Epidermal melanocyte (primary cell): ENCODE measurements at regions not wholly inside any gene's neighbourhood (a gene's known extent, or its start where the extent isn't known, plus 50 kb on each side); places are given as distances from the start of the nearest gene placed in this dataset.
"Not testable (repeated sequence)": the region's sequence is repeated elsewhere in the genome, so short reads cannot be mapped to it uniquely, and the experiment has no call there.

Source experiments
- DNase-seq: peaks from one replicate; pipeline ENCODE4 v3.0.0; 2011; ENCODE audit warnings: low spot score; ENCODE audit not compliant: insufficient read length

DNA sequence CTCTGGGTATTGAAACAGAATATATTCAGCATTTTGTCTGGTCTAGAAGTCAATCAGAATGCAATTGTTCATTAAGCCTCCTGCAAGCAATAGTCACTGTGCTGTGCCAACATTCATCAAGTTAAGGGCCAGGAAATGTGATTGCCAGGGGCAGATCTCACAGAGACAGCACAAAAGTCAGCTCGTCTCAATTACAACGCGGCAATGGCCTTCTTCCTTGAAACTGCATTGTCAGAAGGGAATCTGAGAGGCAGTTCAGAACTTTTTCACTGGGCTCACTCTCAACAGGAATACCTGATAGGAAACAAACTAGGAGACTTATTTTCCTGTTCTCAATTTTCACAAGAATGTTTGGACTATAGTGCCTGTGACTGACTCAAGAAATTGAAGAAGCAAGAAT, 131.1 kb upstream of the NR3C2 start:
- DNase-seq = no peak

DNA sequence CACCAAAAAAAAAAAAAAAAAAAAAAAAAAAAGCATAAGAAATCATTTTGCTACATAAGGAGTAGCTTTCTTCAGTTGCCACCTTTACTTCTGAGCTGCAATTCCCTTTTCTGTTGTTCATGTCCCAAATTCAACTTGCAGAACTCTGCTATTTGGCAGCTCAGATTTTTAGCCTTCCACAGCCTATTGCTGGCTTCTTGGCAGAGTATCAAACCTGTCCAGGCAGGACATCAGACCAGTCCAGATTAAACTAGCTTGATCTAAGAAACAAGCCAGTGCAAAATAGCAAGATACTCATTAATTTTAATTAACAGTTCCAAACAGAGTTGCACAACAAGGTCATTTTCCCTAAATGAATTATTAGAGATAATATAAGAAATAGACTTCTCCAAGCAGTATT, 123.6 kb upstream of the NR3C2 start:
- DNase-seq = no peak

DNA sequence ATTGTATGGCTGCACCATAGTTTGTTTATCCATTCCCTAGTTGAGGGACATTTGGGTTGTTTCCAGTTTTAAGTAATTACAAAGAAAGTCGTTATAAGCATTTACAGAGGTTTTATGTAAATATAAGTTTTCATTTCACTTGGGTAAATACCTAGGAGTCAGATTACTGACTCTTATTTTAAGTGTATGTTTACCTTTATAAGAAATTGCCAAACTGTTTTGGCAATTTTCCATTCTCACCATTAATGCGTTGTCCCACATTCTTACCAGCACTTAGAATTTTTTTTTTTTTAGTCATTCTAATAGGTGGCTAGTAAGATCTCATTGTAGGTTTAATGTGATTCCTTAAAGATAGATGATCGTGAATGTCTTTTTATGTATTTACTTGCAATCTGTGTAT, 121.5 kb upstream of the NR3C2 start:
- no peak for DNase-seq

DNA sequence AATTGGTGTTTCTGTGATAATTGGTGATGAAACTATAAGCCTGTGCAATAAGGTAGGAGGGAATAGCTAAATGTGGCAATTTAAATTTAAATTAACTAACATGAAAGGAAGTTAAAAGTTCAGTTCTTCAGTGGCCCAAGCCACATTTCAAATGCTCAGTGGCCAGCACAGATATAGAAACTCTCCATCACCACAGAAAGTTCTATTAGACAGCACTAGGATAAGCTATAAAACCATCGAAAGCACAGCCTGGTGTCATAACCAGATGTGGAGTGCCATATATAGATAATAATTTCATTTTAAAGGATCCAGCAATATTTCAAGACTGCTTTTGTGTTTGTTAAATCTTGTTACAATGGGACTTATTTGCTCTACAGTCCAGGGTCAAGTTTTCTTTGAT, 119.3 kb upstream of the NR3C2 start:
- DNase-seq = no peak

DNA sequence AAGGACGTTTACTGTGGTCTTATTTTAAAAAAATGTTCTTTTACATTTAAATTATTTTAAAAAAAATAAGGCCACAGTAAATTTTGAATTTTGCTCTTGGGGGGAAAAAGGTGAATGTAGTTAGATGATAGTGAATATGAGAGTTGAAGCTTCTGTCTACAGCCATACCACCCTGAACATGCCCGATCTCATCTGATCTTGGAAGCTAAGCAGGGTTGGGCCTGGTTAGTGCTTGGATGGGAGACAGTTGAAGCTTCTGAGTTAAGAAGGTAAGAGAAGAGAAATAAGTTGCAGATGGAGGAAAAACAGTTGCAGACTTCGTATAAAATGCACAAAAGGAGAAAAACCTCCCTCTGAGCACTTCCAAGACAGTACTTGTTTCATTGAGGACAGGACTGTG, 115.6 kb upstream of the NR3C2 start:
- DNase-seq = no peak

DNA sequence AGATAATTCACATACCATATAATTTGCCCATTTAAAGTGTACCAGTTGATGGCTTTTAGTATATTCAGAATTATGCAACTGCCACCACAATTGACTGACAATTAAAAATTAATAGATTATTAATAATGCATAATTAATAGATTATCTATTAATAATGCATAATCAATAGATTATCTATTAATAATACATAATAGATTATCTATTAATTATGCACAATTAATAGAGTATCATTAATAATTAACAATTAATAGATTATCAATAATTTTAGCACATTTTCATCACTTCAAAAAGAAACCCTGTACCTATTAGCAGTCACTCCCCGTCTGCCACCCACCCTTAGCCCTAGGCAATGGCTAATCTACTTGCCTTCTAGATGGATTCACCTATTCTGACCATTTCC, 108.6 kb upstream of the NR3C2 start:
- no peak for DNase-seq

DNA sequence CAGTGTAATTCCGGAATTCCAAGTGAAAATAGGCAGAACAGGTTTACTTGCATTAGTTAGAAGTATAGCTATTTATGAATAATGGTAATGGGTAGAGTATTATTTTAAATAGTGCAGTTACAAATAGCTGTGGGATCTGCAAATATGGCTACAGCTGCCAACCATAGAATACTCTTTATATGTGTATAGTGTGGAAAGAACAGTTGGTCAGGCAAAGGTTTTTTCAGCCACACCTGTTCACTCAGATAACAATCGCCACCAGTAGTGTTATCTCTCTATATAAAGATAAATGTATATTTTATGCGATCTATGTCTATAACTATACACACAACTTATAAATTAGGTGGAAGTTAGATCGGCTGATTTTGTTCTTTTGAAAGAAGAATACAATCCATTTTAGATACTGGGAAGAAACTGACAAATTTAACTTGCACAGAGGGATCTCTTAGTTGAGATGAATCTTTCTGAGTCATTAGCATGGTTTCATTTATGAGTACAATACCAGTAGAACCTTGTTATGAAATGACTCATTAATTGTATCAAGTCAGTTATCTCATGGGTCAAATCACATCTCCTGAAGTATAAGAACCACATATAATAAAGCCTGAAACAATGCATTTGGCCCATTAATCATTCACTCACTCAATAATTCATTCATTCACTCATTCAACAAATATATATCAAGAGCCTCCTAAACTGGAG, 100.9 kb upstream of the NR3C2 start:
- no peak for DNase-seq

DNA sequence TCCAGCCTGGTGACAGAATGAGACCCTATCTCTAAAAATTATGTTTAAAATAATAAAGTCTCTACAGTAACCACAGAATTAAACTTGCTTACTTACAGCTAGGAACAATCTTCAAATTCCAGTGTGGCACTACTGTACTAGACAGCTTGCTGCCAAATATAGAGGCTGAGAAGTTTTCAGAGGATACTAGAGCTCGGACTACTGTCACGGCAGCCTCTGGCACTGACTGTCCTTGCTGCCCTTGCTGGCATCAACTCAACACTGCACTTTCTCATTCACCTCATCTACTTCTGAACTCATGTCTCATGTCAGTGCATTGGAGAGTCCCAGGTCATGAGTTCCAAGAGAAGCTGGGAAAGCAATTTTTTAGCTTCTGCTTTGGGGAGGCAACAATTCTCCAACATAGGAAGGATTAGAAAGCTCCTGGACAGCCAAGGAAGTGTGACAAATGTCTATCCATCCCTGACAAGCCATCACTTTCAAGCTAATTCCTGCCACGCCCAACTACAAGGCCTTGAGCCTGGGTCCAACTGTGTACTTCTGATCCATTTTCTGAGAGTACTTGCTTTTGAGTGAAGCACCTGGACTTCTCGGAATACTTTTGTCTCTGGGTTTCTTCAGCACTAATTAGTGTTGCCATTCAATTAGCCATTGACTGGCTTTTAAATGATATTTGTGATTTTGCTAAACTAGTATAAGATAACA, 98.6 kb upstream of the NR3C2 start:
- no peak for DNase-seq

DNA sequence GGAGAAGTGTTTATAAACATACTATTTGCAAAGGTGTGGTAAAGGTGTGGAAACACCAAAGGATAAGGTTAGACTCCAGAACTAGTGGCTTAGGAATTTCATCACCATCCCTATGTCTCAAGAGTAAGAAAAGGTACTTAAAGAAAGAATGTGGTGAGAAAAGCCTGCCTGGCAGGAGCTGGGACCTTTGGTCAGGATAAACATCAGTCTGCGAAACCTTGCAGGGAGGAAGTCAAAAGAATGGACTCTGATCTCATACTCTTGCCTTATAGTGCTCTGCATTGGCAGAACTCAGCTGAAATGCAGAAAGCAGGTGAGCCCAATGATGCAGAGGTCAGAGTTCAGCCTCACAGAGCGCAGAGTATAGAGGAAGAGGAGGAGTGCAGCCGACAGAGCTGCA, 97.2 kb upstream of the NR3C2 start:
- DNase-seq = no peak

DNA sequence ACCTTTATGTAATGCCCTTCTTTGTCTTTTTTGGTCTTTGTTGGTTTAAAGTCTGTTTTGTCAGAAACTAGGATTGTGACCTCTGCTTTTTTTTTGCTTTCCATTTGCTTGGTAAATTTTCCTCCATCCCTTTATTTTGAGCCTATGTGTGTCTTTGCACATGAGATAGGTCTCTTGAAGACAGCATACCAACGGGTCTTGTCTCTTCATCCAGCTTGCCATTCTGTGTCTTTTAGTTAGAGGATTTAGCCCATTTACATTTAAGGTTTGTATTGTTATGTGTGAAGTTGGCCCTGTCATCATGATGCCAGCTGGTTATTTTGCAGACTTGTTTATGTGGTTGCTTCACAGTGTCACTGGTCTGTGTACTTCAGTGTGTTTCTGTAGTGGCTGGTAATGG, 91.6 kb upstream of the NR3C2 start:
- not testable (repeated sequence) for DNase-seq

DNA sequence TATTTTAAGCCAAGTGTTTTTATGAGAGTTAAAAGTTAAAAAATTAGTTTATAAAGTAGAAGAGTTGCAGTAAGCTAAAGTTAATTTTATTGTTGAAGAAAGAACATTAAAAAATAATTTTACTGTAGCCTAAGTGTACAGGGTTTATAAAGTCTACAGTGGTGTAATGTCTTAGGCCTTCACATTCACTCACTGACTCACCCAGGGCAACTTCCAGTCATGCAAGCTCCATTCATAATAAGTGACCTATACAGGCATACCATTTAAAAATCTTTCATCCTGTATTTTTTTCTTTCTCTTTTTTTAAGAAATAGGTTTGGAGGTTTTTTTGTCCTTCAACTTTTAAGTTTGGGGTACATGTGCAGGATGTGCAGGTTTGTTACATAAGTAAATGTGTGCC, 87.9 kb upstream of the NR3C2 start:
- no peak for DNase-seq

DNA sequence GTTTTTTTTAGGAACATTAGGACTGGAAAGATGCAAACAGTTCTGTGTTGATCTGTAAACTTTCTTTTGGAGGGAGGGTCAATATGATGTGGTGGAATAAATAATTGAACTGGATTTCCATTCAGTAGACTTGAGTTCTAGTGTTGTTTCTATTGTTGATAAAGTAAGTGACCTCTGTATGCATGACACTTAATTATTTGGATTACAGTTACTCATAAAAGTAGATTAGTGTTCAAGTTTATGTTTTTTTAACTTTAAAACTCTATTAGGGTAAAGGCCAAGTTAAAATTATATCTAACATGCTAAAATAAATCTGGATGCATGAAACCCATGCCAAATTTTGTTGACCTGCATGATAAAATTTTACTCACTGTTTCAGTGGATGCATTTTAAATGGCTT, 85.4 kb upstream of the NR3C2 start:
- DNase-seq = no peak

DNA sequence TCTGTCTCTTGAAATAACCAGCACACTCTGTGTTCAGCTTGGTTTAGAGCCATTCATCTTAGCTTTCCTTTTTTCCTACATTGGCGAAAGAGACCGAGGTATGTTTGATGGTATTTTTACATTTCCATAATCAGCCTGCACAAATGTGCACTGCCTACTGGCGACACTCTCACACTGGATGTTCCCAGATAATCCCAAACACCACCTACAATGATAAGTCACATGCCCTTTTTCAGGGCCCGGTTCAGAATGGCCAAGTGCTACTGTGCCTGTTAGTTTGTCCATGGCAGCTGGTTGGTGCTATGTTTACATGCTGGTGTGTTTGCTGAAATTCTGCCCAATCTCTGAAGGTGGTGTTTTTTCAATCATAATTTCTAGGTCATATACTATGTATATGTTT, 80.8 kb upstream of the NR3C2 start:
- DNase-seq = no peak

DNA sequence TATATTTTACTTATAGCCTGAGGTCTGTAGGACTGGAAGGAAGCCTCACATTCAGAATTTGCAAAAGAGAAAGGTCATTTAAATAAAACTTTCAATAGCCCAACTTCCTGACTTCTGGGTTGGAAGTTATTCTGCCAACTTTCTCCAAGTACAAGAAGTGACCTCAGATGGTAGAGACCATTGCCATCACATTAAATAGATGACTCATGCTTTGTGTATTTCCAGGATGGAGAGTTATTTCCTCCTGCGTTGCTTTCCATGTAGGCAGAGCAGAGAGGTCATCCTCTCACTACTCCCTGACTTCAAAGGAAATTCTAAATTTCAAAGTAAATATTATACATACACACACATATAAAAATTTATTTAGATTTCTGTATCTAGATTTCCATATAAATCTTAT, 73.0 kb upstream of the NR3C2 start:
- DNase-seq = no peak

DNA sequence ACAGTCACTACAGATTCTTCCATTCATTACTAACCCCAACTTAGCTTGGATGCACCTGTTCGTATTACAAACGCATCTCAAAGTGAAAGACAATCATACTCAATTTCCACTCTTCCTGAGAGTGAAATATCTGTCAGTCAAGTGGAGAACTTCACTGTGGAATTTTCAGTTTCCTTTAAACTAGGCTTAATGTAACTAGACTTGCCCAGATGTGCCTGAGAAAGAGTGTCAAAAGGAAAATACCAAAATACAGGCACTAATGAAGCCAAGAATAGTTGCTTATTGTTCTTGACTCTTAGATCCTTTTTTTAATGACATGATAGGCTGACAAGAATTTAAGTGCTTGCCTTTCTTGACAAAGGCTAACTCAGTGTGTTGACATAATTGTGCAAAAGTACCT, 72.4 kb upstream of the NR3C2 start:
- no peak for DNase-seq

DNA sequence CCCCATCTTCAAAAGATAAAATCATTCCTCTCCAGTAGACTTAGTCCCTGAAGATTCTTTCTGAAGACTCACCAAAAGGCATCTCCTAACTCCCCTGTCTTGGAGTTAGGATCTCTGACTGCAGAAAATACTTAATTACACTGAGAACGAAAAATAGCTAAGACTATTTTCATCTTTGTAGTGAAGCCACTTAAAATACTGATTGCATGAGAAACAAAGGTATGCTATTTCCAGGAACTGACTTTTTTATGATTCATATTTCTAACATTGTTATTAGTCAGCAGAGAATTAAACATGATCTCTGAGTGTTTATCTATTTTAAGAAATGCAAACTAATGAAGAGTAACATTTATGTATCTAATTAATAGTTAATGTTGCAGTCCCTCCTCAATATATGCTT, 71.8 kb upstream of the NR3C2 start:
- no peak for DNase-seq

DNA sequence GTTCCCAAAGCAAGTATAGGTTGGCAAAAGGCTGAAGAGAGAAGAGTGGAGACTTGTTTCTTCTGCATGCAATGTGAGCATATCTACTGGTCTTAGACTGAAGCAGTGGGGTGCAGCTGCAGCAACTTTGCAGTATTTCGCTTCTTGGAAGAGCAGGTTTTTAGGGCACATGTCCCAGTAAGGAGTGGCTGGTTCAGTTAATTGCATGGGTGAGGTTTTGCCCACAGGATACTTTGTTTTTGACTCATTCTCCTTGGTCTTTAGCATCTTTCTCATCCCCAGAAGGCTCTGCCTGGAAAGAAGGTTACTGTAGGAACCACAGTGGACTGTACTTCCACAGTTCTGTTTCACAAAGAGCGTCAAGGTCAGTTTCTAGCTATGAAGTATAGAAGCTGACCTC, 68.0 kb upstream of the NR3C2 start:
- no peak for DNase-seq

DNA sequence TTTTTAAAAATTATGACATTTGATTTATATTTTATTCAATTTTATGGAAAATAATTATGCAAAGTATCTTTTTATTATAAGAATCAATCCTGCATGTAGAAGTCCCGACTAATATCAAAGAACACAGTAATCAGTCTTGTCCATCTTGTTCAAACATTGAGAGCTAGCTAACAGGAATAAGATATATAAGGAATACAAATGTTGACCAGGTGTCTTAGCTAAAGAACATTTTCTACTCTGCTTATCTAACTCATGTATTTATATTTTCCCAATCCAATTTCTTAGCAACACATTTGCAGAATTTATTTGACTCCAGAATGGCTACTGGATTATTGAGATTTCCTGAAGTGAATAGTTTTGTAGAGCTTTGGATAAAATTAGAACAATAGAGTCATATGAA, 61.5 kb upstream of the NR3C2 start:
- DNase-seq = no peak

DNA sequence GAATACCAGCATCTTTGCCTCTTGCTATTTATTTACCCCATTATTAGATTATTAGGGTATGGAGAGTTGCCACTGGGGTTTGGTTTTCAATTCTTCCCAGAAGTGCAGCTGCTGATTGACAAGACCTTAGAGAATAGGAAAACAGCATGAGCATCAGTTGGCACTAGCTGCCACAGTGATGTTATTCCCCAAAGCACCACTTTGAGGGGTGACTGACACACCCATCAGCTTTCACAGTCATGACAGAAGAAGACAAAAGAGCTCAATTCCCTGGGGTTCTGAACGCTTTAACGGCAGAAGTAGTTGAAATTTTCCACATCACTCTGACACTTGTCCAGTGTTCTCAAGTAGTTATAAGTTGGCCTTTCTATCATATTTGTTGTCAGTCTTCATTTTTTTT, 55.0 kb upstream of the NR3C2 start:
- no peak for DNase-seq

DNA sequence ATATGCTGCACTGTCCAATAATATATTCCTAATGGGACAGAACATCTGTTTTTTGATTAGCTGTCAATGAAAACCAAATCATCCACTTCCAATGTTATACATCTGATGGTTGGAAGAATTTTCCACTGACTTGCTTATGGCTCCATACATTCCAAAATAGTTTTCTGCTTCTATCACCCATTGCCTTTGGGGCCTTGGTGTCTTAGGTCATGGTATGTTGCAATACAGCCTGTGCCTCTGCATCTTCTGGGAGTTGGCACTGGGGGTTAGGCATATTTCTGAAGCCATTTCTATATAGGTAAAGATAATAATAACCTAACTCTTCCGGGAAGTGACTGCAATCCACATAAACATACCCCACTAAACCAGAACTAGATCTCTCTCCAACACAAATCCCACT, 53.2 kb upstream of the NR3C2 start:
- no peak for DNase-seq
